Neural cell (in vitro differentiated cells): ENCODE measurements at regions not wholly inside any gene's neighbourhood (a gene's known extent, or its start where the extent isn't known, plus 50 kb on each side); places are given as distances from the start of the nearest gene placed in this dataset.

Experiments
- H2AFZ ChIP-seq: fragments of 200-600, 300-800 bp; sonication (generic), shearing (Covaris generic); 2 replicates; pipeline ENCODE4 v1.6.0; 2014; ENCODE audit warnings: low read depth, mild to moderate bottlenecking, antibody characterized with exemption, low read length, moderate library complexity
- H3F3A ChIP-seq: fragments of 200-600 bp; shearing (Covaris generic); 2 replicates; pipeline ENCODE4 v1.6.1; 2016; ENCODE audit warnings: mild to moderate bottlenecking, moderate library complexity, mixed read lengths, antibody characterized with exemption, low read length; ENCODE audit not compliant: insufficient read depth, poor library complexity, severe bottlenecking
- H3K27ac ChIP-seq: fragments of 200-600, 300-800 bp; sonication (generic), shearing (Covaris generic); 2 replicates; pipeline ENCODE4 v1.5.1; 2014; ENCODE audit warnings: mild to moderate bottlenecking, low read length, moderate library complexity
- H3K27me3 ChIP-seq: fragments of 300-800, 200-600 bp; sonication (generic), shearing (Covaris generic); 2 replicates; pipeline ENCODE4 v1.6.0; 2014; ENCODE audit warnings: mild to moderate bottlenecking, low read depth, low read length, moderate library complexity; ENCODE audit not compliant: insufficient read depth
- H3K36me3 ChIP-seq: fragments of 300-800, 200-600 bp; sonication (generic), shearing (Covaris generic); 2 replicates; pipeline ENCODE4 v1.5.1; 2014; ENCODE audit warnings: mild to moderate bottlenecking, antibody characterized with exemption, low read length, moderate library complexity; ENCODE audit not compliant: insufficient read depth
- H3K4me2 ChIP-seq: fragments of 300-800, 200-600 bp; sonication (generic), shearing (Covaris generic); 2 replicates; pipeline ENCODE4 v1.6.0; 2014; ENCODE audit warnings: mild to moderate bottlenecking, low read length
- H3K4me3 ChIP-seq: fragments of 300-800, 200-600 bp; sonication (generic), shearing (Covaris generic); 2 replicates; pipeline ENCODE4 v1.5.1; 2014; ENCODE audit warnings: mild to moderate bottlenecking, low read length, moderate library complexity
- H3K79me2 ChIP-seq: fragments of 200-600 bp; shearing (Covaris generic); replicated peaks from 2 replicates; pipeline ENCODE4 v1.6.0; 2014; ENCODE audit warnings: mild to moderate bottlenecking, low read length, moderate library complexity; ENCODE audit not compliant: insufficient read depth
- H3K9ac ChIP-seq: fragments of 300-800, 200-600 bp; sonication (generic), shearing (Covaris generic); 2 replicates; pipeline ENCODE4 v1.6.1; 2016; ENCODE audit warnings: mild to moderate bottlenecking, low read length, mixed read lengths
- H3K9me2 ChIP-seq: fragments of 200-600 bp; shearing (Covaris generic); 2 replicates; pipeline ENCODE4 v1.6.1; 2016; ENCODE audit warnings: mild to moderate bottlenecking, low read length, mixed read lengths; ENCODE audit not compliant: insufficient read depth
- H3K9me3 ChIP-seq: fragments of 200-600, 300-800 bp; sonication (generic), shearing (Covaris generic); 2 replicates; pipeline ENCODE4 v1.6.1; 2016; ENCODE audit warnings: mild to moderate bottlenecking, mixed run types, low read length, moderate library complexity, mixed read lengths
- H4K20me1 ChIP-seq: fragments of 200-600 bp; shearing (Covaris generic); 2 replicates; pipeline ENCODE4 v1.6.1; 2016; ENCODE audit warnings: mild to moderate bottlenecking, mixed run types; ENCODE audit not compliant: insufficient read depth
- EP300 ChIP-seq: fragments of 450-650 bp; conservative IDR thresholded peaks from 2 replicates; pipeline ENCODE4 v1.6.1; 2014; ENCODE audit warnings: antibody characterized with exemption, mild to moderate bottlenecking, moderate library complexity; ENCODE audit not compliant: poor library complexity, severe bottlenecking
- EZH2 ChIP-seq: fragments of 200-600, 300-800 bp; shearing (Covaris generic), sonication (generic); IDR thresholded peaks from 2 replicates; pipeline ENCODE4 v1.6.1; 2014; ENCODE audit warnings: antibody characterized with exemption, low read length, borderline replicate concordance, mild to moderate bottlenecking; ENCODE audit not compliant: insufficient read depth, poor library complexity, severe bottlenecking
- MXI1 ChIP-seq: fragments of 450-650 bp; conservative IDR thresholded peaks from 2 replicates; pipeline ENCODE4 v1.6.1; 2014; ENCODE audit warnings: antibody characterized with exemption, mild to moderate bottlenecking; ENCODE audit not compliant: poor library complexity, severe bottlenecking
- POLR2AphosphoS5 ChIP-seq: IDR thresholded peaks from 2 replicates; pipeline ENCODE4 v1.6.1; 2012
- RAD21 ChIP-seq: fragments of 450-650 bp; conservative IDR thresholded peaks from 2 replicates; pipeline ENCODE4 v1.6.1; 2014; ENCODE audit warnings: antibody characterized with exemption, mild to moderate bottlenecking, moderate library complexity
- SMC3 ChIP-seq: fragments of 450-650 bp; conservative IDR thresholded peaks from 2 replicates; pipeline ENCODE4 v1.6.1; 2014; ENCODE audit warnings: antibody characterized with exemption, mild to moderate bottlenecking, moderate library complexity; ENCODE audit not compliant: poor library complexity
- TAF1 ChIP-seq: IDR thresholded peaks from 2 replicates; pipeline ENCODE4 v1.6.1; 2012; ENCODE audit warnings: low read depth
- TF ChIP-seq, protein P1 (sequence below): IDR thresholded peaks from 2 replicates; pipeline ENCODE4 v1.6.1; 2012; ENCODE audit warnings: borderline replicate concordance
- TF ChIP-seq, protein P2 (sequence below): fragments of 450-650 bp; IDR thresholded peaks from 2 replicates; pipeline ENCODE4 v1.5.1; 2014; ENCODE audit warnings: antibody characterized with exemption, mild to moderate bottlenecking, moderate library complexity; ENCODE audit not compliant: poor library complexity, severe bottlenecking

DNA sequence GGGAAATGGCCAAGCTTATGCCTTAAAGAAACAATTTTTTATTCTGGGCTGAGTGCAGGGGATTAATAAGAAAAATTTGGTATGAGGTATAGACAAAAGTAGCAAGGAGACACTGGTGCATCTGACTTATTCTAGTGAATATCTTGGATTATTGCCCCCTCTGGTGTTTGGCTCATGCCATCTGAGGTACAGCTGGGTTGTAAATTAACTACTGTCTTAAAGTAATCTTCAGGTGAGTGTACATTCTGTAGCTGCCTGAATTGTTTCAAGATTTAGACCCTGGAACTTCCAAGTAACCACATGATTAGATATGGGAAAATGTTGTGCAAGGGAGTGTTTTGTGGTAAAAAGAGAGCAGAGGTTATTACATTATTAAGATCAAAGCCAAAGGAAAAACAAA, 988.7 kb downstream of the FAM133A start:
- H3K79me2 ChIP-seq: no peaks in the 10 kb centered on the region
- no peak for TF ChIP-seq EP300
- TF ChIP-seq TAF1: no peak
- TF ChIP-seq MXI1: no peak
- TF ChIP-seq, protein P1, sequence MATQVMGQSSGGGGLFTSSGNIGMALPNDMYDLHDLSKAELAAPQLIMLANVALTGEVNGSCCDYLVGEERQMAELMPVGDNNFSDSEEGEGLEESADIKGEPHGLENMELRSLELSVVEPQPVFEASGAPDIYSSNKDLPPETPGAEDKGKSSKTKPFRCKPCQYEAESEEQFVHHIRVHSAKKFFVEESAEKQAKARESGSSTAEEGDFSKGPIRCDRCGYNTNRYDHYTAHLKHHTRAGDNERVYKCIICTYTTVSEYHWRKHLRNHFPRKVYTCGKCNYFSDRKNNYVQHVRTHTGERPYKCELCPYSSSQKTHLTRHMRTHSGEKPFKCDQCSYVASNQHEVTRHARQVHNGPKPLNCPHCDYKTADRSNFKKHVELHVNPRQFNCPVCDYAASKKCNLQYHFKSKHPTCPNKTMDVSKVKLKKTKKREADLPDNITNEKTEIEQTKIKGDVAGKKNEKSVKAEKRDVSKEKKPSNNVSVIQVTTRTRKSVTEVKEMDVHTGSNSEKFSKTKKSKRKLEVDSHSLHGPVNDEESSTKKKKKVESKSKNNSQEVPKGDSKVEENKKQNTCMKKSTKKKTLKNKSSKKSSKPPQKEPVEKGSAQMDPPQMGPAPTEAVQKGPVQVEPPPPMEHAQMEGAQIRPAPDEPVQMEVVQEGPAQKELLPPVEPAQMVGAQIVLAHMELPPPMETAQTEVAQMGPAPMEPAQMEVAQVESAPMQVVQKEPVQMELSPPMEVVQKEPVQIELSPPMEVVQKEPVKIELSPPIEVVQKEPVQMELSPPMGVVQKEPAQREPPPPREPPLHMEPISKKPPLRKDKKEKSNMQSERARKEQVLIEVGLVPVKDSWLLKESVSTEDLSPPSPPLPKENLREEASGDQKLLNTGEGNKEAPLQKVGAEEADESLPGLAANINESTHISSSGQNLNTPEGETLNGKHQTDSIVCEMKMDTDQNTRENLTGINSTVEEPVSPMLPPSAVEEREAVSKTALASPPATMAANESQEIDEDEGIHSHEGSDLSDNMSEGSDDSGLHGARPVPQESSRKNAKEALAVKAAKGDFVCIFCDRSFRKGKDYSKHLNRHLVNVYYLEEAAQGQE: no peak
- peak; percentile 20 for TF ChIP-seq SMC3
- TF ChIP-seq, protein P2, sequence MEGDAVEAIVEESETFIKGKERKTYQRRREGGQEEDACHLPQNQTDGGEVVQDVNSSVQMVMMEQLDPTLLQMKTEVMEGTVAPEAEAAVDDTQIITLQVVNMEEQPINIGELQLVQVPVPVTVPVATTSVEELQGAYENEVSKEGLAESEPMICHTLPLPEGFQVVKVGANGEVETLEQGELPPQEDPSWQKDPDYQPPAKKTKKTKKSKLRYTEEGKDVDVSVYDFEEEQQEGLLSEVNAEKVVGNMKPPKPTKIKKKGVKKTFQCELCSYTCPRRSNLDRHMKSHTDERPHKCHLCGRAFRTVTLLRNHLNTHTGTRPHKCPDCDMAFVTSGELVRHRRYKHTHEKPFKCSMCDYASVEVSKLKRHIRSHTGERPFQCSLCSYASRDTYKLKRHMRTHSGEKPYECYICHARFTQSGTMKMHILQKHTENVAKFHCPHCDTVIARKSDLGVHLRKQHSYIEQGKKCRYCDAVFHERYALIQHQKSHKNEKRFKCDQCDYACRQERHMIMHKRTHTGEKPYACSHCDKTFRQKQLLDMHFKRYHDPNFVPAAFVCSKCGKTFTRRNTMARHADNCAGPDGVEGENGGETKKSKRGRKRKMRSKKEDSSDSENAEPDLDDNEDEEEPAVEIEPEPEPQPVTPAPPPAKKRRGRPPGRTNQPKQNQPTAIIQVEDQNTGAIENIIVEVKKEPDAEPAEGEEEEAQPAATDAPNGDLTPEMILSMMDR: peak; percentile 36
- TF ChIP-seq RAD21: peak; percentile 43
- TF ChIP-seq POLR2AphosphoS5: no peak
- no peak for TF ChIP-seq EZH2
- H3K9me3 ChIP-seq: no peaks in the 10 kb centered on the region
- no peak overlapping the region for H3K4me3 ChIP-seq
- no peaks in the 10 kb centered on the region for H3K27me3 ChIP-seq
- H3K9ac ChIP-seq: no peak overlapping the region
- H3K9me2 ChIP-seq: no peaks in the 10 kb centered on the region
- H2AFZ ChIP-seq: no peak overlapping the region
- H4K20me1 ChIP-seq: no peaks in the 10 kb centered on the region
- no peaks in the 10 kb centered on the region for H3K36me3 ChIP-seq
- H3F3A ChIP-seq: no peaks in the 10 kb centered on the region
- no peak overlapping the region for H3K27ac ChIP-seq
- no peak overlapping the region for H3K4me2 ChIP-seq

DNA sequence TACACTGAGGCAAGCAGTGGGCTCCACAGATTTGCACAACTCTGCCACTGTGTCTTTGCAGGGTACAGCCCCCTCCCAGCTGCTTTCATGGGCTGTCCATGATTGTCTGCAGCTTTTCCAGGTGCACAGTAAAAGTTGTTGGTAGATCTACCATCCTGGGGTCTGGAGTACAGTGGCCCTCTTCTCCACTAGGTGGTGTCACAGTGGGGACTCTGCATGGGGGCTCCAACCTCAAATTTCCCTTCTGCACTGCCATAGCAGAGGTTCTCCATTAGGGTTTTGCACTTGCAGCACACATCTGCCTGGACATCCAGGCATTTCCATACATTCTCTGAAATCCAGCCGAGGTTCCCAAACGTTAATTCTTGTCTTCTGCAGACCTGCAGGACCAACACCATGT, 1002.3 kb downstream of the FAM133A start:
- H3K79me2 ChIP-seq: no peaks in the 10 kb centered on the region
- no peaks in the 10 kb centered on the region for H3K27me3 ChIP-seq
- H3K9me3 ChIP-seq: no peaks in the 10 kb centered on the region
- H3K27ac ChIP-seq: no peak overlapping the region
- no peaks in the 10 kb centered on the region for H3K9me2 ChIP-seq
- no peak overlapping the region for H3K4me2 ChIP-seq
- no peaks in the 10 kb centered on the region for H3K36me3 ChIP-seq
- TF ChIP-seq, protein P2: no peak
- TF ChIP-seq, protein P1: no peak
- TF ChIP-seq MXI1 (no peak), SMC3 (no peak), EZH2 (no peak), EP300 (no peak), POLR2AphosphoS5 (no peak), RAD21 (no peak), TAF1 (no peak)
- no peaks in the 10 kb centered on the region for H3F3A ChIP-seq
- no peaks in the 10 kb centered on the region for H4K20me1 ChIP-seq
- H2AFZ ChIP-seq: no peak overlapping the region
- no peak overlapping the region for H3K4me3 ChIP-seq
- no peak overlapping the region for H3K9ac ChIP-seq
